GM21515 (cell line): ENCODE measurements at regions not wholly inside any gene's neighbourhood (a gene's known extent, or its start where the extent isn't known, plus 50 kb on each side); places are given as distances from the start of the nearest gene placed in this dataset.
"Not testable (repeated sequence)": the region's sequence is repeated elsewhere in the genome, so short reads cannot be mapped to it uniquely, and the experiment has no call there.

Source experiments
- ATAC-seq: cut with Tn5 transposase; IDR thresholded peaks from one replicate; pipeline ENCODE4 v1.9.1; 2021; ENCODE audit not compliant: unreplicated experiment

DNA sequence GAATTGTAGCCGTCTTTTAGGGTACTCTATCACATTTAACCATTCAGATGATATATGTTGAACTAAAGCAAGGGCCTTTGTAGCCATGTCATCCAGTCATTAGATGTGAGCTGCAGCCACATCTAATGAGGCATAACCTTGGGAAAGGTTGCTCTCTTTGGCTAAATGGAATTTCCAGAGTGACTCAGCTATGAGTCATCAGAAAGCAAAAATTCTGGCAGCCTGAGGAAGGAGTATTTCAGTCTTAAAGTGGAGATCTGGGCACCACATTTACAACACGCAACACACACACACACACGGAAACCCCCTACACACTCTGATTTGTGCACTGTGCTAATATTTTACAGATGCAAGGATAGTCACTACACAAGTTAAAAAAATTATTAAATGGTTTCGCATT lies 176.9 kb upstream of the ZWINT start:
- ATAC-seq = no peak

DNA sequence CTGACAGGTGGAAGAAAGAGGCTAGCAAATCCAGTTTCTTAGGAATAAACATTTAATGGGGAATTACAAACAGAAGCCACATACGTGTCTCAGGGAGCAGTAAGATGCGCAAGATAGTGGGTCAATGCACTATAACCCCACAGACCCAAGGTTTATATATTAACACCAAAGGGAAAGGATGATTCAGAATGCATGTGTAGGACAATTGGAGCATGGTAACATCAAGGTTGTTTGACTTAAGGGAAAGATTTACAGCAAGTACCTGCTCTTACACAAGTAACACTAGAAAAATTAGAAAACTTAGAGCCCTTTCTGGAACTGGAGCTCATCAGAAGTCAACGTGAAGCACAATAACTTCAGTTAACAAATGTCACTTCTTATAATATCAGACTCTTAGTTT lies 161.1 kb upstream of the ZWINT start:
- no peak for ATAC-seq

DNA sequence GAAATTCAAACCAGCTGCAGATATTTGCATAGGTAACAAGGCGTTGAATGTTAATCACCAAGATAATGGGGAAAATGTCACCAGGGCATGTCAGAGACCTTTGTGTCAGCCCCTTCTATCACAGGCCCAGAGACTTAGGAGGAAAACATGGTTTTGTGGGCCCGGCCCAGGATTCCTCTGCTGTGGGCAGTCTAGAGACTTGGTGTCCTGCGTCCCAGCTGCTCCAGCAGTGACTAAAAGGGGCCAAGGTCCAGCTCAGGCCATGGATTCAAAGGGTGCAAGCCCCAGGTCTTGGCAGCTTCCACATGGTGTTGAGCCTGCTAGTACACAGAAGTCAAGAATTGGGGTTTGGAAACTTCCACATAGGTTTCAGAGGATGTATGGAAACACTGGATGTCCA lies 147.5 kb upstream of the ZWINT start:
- ATAC-seq = no peak

DNA sequence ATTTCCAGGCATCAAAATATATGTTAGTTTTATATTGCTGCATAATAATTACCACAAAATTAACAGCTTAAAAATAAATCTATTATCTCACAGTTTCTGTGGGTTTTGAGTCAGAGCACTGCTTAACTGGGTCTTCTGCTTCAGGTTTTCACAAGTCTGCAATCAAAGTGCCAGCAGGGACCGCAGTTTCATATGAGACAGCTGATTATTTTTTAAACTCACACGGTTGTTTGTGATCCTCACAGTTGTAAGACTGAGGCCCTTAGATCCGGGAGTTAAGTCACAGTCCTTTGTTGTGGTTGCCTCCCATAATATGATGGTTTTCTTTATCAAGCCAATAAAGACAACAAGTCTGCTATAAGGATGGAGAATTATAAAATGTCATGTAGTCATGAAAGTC lies 146.0 kb upstream of the ZWINT start:
- no peak for ATAC-seq

DNA sequence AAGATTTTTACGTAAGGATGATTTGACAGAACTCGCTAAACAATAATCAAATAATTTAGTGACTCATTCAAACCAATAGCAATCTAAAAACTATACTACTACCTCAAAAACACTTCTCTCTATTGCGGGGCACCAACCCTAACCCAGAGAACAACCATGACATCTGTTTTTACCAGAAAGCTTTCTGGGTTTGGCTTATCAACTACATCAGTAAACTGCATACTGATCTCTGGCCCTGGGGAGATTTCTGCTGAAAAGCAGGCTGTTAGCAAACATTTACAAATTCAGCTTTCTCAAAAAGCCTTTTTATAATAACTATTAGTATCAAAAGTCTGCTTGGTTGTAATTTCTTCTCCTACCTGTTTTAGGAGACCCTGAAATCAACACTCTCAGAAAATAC lies 144.5 kb upstream of the ZWINT start:
- ATAC-seq = no peak

DNA sequence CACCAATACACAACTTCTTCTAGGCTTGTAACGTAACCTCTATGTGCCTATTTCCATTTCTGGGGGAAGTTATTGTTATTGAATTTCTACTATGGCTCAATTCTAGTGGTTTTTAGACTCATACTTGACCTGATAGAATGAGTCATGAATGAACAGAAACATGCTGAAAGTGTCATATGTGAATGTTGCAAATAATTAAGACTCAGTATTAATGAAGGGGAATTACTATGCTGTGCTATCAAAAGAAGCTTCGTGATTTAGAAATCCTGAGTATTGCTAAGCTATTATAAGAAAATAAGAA lies 135.1 kb upstream of the ZWINT start:
- ATAC-seq = no peak

DNA sequence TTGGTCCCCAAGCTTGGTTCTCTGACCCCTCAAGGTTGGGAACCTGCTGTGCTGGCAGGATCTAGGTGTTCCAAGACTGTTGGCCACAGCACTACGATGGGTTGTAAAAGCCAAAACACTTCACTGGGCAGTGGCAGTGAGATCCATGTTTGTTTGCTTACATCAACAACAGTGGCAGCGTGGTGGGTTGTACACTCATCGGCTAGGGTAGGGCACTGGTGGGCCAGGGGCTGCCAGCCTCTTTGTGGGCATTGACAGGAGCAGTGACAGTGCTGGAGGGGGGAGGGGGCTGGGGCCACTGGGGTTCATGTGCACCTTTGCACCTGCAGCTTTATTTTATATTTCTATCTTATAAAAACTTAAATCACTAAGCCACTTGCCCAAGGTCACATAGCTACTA lies 126.7 kb upstream of the ZWINT start:
- ATAC-seq = no peak

DNA sequence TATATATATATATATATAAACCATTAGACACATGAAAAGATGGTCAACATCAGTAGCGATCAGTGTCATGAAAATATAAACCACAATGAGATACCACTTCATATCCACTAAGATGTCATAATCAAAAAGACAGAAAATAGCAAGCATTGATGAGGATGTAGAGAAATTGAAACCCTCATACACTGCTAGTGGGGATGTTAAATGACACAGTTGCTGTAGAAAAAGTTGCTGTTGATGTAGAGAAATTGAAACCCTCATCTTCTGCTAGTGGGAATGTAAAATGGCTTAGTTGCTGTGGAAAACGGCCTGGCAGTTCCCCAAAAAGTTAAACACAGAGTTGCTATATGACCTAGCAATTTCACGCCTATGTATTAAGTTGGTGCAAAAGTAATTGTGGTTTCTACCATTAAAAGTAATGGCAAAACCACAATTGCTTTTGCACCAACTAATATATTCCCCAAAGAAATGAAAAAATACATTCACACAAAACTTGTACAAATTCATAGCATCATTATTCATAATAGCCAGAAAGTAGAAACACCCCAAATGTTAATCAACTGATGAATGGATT lies 120.5 kb upstream of the ZWINT start:
- no peak for ATAC-seq

DNA sequence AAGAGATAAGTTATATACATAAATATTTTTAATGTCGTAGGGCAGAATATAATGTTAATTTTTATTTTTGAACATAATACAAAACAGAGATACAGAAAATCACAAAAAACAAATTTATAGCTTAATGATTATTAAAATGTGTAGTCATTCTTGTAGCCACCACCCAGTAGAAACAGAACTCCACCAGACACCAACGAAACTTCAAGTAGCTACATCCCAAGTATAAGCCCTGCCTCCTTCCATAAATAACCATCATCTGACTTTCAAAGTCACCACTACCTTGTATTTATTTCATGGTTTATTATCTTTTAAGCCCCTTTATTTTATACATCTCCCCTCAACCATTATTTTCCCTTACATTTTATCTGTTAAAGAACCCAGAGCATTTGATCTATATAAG lies 111.9 kb upstream of the ZWINT start:
- ATAC-seq = no peak

DNA sequence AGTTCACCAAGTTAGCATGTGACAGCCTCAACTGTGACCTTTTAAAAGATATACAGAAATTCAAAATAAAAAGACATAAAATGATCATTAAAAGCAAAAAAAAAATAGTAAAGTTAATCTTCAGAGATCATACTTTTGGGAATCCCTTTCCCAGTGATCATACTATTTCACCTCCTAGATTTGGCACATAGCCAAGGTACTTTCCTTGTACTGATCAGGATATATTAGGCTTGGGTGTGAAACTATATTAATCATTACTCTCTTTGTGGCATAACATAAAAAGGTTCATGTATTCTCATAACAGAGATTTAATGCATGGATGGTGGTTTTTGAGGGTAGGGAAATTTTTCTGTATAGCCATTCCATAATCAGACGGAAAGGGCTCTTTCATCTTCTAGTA lies 109.6 kb upstream of the ZWINT start:
- ATAC-seq = no peak

DNA sequence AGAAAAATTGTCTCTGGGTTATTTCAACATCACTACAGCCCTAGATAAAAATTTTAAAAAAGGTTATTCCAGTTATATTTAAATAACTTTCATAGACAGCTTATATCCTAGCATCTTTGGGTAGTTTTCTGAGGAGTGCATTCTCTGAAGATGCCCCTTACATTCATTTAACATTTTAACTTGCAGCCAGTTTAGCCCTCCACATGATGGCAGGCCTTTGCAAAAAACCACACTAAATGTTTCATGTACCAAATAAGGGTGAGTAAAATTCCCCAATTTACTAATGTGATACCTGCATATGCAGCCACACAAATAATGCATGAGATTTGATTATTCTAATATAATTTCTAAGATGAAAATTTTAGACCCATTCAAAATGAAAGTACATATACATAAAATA lies 108.4 kb upstream of the ZWINT start:
- ATAC-seq = no peak

DNA sequence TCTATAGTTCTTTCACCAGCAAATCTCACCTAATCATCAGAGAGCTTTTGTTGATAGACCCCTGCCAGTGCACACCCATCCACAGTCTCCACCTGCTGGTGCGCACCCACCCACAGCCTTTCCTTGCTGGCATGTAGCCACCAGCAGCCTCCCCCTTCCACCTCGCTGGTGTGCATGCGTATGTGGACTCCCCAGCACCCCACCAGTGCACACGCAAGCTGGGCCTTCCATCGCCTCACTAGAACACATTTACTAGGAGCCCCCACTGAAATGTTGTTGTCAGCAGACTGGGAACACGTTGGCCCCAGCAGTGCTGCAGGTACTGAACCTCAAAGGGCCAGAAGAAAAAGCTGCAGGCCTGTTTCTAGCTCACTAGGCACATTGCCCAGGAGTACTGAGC lies 104.9 kb upstream of the ZWINT start:
- no peak for ATAC-seq

DNA sequence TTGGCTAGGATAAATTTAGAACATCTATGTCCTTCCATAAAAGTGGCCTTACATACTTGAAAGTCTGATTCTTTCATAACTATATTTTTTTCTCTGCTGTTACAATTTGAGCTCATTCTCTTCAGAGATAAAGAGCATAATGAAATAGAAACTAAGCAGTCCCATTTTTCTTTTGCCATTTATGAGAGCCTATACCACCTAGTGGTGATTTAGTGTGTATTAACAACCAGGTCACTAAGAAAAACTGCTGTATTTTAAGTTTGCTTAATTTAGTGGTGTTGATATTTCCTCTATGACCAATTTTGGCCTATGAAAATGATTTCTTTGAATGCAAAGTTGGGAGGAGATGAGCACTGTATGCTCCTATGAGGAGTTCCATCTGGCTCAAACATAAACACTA lies 88.7 kb upstream of the ZWINT start:
- peak; percentile 59 for ATAC-seq

DNA sequence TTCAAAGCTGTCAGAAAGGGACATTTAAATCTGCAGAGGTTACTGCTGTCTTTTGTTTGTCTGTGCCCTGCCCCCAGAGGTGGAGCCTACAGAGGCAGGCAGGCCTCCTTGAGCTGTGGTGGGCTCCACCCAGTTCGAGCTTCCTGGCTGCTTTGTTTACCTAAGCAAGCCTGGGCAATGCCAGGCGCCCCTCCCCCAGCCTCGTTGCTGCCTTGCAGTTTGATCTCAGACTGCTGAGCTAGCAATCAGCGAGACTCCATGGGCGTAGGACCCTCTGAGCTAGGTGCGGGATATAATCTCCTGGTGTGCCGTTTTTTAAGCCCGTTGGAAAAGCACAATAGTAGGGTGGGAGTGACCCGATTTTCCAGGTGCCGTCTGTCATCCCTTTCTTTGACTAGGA lies 86.6 kb upstream of the ZWINT start:
- ATAC-seq = not testable (repeated sequence)

DNA sequence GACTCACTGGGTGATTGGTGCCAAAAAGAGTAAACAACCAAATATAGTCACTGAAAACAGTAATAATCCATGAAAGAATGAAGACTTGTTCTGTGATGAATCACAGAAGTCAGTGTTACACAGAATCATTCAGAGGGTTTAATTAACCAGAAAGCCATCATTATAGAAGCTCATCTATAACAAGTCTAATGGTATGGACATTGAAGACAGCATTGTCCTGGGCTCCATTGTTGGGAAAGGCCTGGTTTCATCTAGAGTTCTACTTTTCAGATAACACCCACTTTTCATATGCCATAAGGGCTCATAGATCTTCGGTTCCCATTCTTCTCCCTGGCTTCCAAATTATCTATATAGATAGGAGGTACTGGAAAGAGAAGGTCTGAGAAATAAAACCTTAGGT lies 80.3 kb upstream of the ZWINT start:
- ATAC-seq = not testable (repeated sequence)
